Right kidney (tissue), 1 donor: ENCODE measurements at regions not wholly inside any gene's neighbourhood (a gene's known extent, or its start where the extent isn't known, plus 50 kb on each side); places are given as distances from the start of the nearest gene placed in this dataset.

ENCODE experiments used
- DNase-seq: peaks from one replicate; pipeline ENCODE4 v3.0.0-alpha.2; 2016

GRCh38 chr3:6108957-6109356, 752.0 kb upstream of the GRM7 start:
- no peak for DNase-seq

- no peak for DNase-seq
Measured at GRCh38 chr3:6110451-6110850, 750.5 kb upstream of the GRM7 start.

- DNase-seq, result no peak
Measured at GRCh38 chr3:6112546-6112945, 748.4 kb upstream of the GRM7 start.

DNA sequence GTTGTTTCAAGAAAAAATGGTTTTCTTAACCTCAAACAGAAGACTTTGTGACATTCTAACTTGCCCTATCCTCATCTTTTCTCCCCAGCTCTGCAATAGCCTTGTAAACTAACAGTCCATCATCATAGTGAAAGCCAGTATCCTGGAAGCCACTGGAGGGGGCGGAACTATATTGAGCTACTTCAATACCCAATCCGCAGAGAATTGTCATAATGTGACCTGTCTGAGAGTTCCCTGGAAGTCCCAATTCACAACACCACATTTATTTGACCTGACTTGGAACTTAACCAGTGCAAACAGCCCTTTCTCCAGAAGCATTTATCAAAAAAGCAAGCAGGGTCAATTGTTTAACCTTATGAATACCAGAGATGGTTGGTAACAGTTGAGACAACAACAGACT, 747.6 kb upstream of the GRM7 start:
- no peak for DNase-seq

DNA sequence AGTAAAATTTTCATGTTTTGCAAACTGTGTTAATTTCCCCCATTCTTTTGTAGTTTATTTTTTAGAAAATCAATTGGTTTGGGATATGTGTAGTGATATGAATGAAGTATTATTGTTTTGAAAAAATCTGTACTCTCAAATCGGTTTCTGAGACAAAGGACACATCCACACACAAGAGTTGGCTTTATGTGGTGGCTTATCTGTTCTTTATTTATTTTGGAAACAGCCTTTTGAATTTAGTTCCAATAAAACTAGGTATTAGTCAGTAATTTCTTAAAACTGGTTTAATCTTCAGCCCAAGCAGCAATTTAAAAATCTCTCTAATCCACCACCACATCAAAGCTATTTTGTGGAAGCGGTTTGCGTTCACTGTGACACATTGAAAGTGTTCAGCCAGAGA, 741.5 kb upstream of the GRM7 start:
- no peak for DNase-seq

DNA sequence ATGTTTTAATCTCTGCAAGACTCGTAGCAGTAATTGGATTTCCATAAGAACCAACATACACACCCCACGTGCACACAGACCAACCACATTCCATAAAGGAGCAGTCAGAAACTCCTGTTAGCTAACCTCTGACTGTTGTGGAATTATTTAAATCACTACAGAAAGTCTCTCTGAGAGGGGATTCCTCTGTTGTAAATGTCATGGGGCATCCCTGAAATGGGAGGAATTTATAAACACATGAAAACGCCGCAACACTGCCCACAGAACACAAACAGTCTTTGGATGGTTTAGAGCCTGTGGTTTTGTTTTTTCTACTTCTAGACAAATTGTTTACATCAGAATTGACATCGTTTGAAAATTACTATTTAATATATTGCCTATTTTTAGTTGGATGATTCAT, 740.1 kb upstream of the GRM7 start:
- DNase-seq, result no peak

DNA sequence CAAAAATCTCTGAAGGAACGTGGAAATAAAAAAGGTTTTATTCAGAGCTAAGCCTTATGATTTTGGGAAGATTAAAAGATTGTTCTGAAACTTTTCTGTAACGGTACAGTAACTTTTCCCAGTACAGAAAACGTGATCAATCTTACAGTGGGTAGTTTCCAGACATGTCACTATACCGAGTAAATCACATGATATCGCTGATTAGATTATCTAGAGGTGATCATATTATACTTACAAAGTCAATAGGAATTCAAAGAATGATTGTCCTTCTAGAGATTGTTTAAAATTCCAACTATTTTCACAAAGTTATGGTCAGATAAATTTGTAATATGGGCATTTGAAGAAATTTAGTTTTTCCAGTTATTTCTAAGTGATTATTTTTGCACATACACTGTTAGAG, 736.0 kb upstream of the GRM7 start:
- no peak for DNase-seq

- no peak for DNase-seq
Measured at GRCh38 chr3:6125520-6125919, 735.4 kb upstream of the GRM7 start.

GRCh38 chr3:6132684-6133432, 728.1 kb upstream of the GRM7 start:
- DNase-seq, result no peak

DNA sequence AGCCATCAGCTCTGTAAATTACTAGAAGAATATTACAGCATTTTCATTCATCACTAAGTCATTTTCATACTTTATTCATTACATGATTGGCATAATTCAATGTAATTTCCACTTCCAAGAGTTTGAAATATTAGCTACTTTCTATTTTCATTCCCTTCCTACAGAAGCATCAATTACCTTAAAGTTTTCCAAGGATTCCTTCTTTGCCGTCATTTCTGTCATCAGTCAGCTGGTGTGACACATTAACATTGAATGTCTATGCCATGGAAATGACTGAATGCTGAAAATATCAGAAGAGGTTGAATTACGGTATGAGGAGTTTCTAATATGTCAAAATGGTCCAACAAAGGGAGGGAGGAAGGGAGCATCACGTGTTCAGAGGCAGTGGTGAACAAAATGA, 718.2 kb upstream of the GRM7 start:
- no peak for DNase-seq

- no peak for DNase-seq
Measured at GRCh38 chr3:6147883-6148282, 713.0 kb upstream of the GRM7 start.

GRCh38 chr3:6155650-6156338, 705.1 kb upstream of the GRM7 start:
- no peak for DNase-seq

DNA sequence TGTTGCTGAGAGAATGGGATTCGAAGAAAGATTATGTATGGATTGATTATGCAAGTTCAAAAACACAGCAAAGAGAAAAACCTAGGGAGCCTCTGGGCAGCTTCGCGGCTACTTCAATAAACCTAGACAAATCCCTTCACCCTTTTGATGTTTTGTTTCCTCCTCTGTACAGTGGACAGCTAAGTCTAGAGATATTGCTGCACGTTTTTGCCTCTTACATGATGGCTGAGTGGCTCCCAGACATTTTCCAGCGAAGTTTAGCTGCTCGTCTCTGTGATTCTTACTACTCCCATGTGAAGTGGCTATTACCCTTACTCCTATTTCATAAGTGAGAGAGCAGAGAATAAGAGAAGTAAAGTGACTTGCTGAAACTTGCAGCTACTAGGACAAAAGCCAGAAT, 695.0 kb upstream of the GRM7 start:
- DNase-seq, result no peak

GRCh38 chr3:6168256-6168655, 692.7 kb upstream of the GRM7 start:
- no peak for DNase-seq

- DNase-seq, result no peak
Measured at GRCh38 chr3:6172871-6173642, 687.9 kb upstream of the GRM7 start.

DNA sequence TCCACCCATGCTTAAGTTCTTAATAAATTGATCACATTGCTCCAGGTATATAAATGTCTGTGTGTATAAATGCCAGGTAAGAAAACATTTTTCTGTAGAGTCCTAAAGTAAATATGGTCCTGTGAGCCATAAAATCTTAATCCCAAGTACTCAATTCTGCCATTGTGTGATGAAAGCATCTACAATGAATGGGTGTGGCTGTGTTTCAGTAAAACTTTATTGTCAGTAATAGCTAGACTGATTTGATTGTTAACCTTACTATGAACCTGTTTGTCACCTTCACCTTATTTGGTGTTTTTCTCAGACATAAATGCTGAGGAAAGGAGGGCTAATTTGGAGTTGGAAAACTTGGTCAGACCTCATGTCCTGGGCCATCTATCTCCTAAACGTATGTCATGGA, 683.5 kb upstream of the GRM7 start:
- no peak for DNase-seq

DNA sequence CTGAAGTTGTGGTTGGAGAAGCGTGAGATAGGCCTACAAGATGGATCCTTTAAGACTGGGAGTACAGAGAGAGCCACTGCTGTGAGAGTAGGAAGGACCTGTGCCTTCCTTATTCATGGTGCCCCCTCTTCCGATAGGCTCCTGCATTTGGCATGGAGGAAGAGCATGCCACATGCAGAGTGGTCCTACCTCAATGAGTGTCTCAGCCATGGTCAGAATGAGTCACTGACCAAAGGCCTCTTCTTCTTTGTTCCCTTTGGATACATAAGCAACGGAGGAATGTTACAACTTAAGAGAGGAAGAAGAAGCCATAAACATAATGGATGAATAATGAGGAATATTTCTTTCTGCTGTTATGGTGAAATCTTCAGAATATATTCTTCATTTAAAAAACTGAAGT, 681.2 kb upstream of the GRM7 start:
- DNase-seq, result no peak

GRCh38 chr3:6180171-6180570, 680.7 kb upstream of the GRM7 start:
- no peak for DNase-seq

DNA sequence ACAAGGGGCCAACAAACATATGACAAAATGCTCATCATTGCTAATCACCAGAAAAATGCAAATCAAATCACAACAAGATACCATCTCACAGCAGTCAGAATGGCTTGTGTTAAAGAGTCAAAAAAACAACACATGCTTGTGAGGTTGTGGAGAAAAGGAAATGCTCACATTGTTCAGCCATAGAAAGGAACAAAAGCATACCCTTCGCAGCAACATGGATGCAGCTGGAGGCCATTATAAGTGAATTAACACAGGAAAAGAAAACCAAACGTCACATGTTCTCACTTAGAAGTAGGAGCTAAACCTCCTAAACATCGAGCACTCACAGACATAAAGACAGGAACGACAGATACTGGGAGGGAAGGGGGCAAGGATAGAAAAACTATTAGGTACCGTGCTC, 678.4 kb upstream of the GRM7 start:
- no peak for DNase-seq

DNA sequence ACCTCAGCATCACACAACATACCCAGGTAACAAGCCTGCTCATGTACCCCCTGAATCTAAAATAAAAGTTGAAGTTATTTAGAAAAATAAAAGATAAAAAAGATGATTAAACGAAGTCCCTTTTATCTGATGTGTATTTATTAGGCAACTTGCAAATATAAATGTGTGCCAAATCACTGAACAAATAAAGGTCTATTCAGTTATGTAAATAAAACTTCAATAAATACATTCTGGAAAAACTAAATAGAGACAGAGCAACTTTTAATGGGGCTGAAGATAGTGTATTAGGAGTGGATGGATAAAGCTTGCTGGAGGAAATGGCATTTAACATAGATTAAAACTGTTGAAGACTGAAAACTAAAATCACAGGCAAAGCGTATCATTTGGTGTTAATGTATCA, 678.0 kb upstream of the GRM7 start:
- no peak for DNase-seq

GRCh38 chr3:6189384-6189783, 671.5 kb upstream of the GRM7 start:
- no peak for DNase-seq

DNA sequence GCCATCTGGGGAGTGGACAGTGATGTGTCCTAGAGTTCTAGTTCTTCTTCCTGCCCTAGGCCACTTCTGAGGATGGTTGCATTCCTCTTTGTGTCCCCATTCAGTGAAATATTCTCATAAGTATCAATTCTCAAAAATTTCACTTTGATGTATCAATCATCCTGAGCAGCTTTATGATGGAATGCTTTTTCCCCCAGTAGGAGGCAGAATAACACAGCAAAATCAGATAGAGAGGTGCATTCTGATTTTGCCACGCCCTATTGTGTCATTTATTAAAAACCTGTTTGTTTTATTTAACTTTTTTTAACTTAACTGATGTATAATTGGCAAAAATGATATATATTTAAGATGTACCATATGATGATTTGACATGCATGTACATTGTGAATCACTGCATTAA, 656.0 kb upstream of the GRM7 start:
- no peak for DNase-seq
